H4 (cell line): ENCODE measurements at regions not wholly inside any gene's neighbourhood (a gene's known extent, or its start where the extent isn't known, plus 50 kb on each side); places are given as distances from the start of the nearest gene placed in this dataset.
"Not testable (repeated sequence)": the region's sequence is repeated elsewhere in the genome, so short reads cannot be mapped to it uniquely, and the experiment has no call there.

Experiments used
- DNase-seq: peaks from one replicate; pipeline ENCODE4 v3.0.0-alpha.2; 2015; ENCODE audit warnings: low spot score

GRCh38 chr9:67307109-67307508 is 314.8 kb upstream of the SPATA31A3 start:
- not testable (repeated sequence) for DNase-seq

- not testable (repeated sequence) for DNase-seq
These were observed 296.4 kb upstream of the SPATA31A3 start for GRCh38 chr9:67288797-67289196.

GRCh38 chr9:67288117-67288735 is 295.9 kb upstream of the SPATA31A3 start:
- not testable (repeated sequence) for DNase-seq

GRCh38 chr9:67284299-67284698 is 291.9 kb upstream of the SPATA31A3 start:
- not testable (repeated sequence) for DNase-seq

- DNase-seq: not testable (repeated sequence)
These were observed 289.2 kb upstream of the SPATA31A3 start for GRCh38 chr9:67281574-67281973.

- DNase-seq: not testable (repeated sequence)
These were observed 277.3 kb upstream of the SPATA31A3 start for GRCh38 chr9:67269692-67270091.

- DNase-seq: not testable (repeated sequence)
These were observed 265.5 kb upstream of the SPATA31A3 start for GRCh38 chr9:67257894-67258293.

GRCh38 chr9:67248967-67249366 is 256.6 kb upstream of the SPATA31A3 start:
- DNase-seq: not testable (repeated sequence)

- DNase-seq: not testable (repeated sequence)
These were observed 219.7 kb upstream of the SPATA31A3 start for GRCh38 chr9:67212073-67212472.

- not testable (repeated sequence) for DNase-seq
These were observed 218.5 kb upstream of the SPATA31A3 start for GRCh38 chr9:67210842-67211241.

- DNase-seq: not testable (repeated sequence)
These were observed 216.6 kb upstream of the SPATA31A3 start for GRCh38 chr9:67208831-67209437.

- DNase-seq: not testable (repeated sequence)
These were observed 203.8 kb upstream of the SPATA31A3 start for GRCh38 chr9:67196135-67196534.

- DNase-seq: not testable (repeated sequence)
These were observed 203.0 kb upstream of the SPATA31A3 start for GRCh38 chr9:67195357-67195756.

GRCh38 chr9:67179185-67179584 is 186.8 kb upstream of the SPATA31A3 start:
- DNase-seq: not testable (repeated sequence)

- not testable (repeated sequence) for DNase-seq
These were observed 182.8 kb upstream of the SPATA31A3 start for GRCh38 chr9:67175167-67175566.

GRCh38 chr9:67171721-67172120 is 179.4 kb upstream of the SPATA31A3 start:
- not testable (repeated sequence) for DNase-seq

- DNase-seq: not testable (repeated sequence)
These were observed 176.3 kb upstream of the SPATA31A3 start for GRCh38 chr9:67168530-67169157.

GRCh38 chr9:67166335-67166734 is 174.0 kb upstream of the SPATA31A3 start:
- DNase-seq: not testable (repeated sequence)

- DNase-seq: not testable (repeated sequence)
These were observed 170.5 kb upstream of the SPATA31A3 start for GRCh38 chr9:67162827-67163226.

GRCh38 chr9:67155218-67155617 is 162.9 kb upstream of the SPATA31A3 start:
- DNase-seq: not testable (repeated sequence)

GRCh38 chr9:67153501-67153900 is 161.2 kb upstream of the SPATA31A3 start:
- DNase-seq: not testable (repeated sequence)

- not testable (repeated sequence) for DNase-seq
These were observed 150.2 kb upstream of the SPATA31A3 start for GRCh38 chr9:67142392-67143107.
